ENCODE measurements at regions not wholly inside any gene's neighbourhood (a gene's known extent, or its start where the extent isn't known, plus 50 kb on each side); places are given as distances from the start of the nearest gene placed in this dataset.

DNA sequence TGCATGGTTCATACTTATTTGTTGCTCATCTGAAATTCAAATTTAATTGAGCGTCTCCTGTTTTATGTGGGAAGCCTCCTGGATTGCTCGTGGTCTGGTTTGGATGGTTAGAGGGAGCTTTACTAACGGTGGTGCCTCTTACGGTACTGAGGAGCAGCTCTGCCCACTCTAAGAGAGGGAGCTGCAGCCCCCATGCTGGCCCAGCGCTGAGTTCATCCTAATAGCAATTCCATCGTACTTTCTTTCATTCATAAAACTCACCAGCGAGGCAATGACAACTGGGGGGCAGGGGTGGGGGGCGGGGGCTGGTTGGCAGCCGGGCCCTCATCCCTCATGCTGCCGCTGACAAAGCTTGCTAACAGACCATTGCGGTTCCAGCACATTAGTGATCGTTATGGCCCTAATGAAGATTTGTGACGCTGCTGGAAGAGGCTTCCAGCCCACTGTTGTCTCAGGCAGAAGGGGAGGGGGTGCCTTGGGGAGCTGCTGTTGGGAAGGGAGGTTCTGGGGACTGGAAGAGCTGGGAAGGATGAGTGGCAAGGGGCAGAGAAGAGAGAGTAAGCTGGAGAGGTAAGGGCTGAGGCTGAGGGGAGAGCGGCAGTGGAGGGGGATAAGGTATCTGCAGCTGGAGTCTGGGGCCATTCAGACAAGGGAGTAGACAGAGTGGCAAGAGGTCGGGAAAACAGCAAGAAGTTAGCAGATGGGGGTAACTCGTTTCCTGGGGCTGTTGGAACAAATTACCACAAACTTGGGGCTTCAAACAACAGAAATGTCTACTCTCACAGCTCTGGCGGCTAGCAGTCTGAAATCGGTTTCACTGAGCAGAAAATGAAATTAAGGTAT, 238.1 kb downstream of the LPIN1 start:
- Histone ChIP-seq H3K27ac (no peak overlapping the region), H3K4me3 (no peak overlapping the region), H3K4me1 (no peaks in the 10 kb centered on the region), H3K27me3 (no peaks in the 10 kb centered on the region), H3K36me3 (no peaks in the 10 kb centered on the region), H3K9me3 (peaks cover 0 to 5% of the 10 kb centered on the region in 2 donors)
- intact Hi-C loops (cut with DNase I), result no loop called here
- DNase-seq, result no peak
- ATAC-seq, result no peak
- TF ChIP-seq, protein P1, sequence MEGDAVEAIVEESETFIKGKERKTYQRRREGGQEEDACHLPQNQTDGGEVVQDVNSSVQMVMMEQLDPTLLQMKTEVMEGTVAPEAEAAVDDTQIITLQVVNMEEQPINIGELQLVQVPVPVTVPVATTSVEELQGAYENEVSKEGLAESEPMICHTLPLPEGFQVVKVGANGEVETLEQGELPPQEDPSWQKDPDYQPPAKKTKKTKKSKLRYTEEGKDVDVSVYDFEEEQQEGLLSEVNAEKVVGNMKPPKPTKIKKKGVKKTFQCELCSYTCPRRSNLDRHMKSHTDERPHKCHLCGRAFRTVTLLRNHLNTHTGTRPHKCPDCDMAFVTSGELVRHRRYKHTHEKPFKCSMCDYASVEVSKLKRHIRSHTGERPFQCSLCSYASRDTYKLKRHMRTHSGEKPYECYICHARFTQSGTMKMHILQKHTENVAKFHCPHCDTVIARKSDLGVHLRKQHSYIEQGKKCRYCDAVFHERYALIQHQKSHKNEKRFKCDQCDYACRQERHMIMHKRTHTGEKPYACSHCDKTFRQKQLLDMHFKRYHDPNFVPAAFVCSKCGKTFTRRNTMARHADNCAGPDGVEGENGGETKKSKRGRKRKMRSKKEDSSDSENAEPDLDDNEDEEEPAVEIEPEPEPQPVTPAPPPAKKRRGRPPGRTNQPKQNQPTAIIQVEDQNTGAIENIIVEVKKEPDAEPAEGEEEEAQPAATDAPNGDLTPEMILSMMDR (IDR thresholded peaks at IDR 0.05), result no peak

DNA sequence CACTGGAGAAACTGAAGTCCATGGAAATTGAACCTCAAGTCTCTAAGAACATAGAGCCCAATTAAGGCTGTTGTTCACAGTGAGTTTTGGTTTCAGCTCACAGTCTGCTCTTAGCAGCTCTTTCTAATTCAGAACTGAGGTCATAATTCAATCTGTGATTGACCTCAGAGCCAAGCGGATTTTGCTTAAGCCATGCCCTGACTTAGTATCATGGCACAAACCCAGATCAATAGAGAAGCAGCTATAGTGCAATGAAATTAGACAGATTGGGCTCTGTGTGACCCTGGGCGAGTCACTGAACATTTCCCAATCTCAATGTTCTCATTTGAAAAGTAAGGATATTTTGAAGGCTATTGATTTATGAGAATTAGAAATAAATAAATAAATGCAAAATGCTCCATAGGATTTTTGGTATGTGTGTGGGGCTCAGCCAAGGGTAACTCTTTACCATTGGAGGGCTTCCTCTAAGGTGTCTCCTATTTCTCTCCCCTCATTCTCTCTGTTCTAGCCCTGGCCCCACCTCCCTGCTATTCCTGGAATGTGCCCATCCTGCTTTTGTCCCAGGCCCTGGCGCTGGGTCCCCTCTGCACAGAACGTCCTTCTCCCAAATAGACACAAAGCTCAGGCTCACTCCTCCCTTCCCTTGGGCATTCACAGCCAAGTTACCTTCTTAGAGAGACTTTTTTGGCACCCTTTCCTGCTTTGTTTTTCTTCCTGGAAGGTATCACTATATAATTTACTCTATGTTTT, 239.6 kb downstream of the LPIN1 start:
- Histone ChIP-seq H3K36me3 (no peaks in the 10 kb centered on the region), H3K4me1 (no peaks in the 10 kb centered on the region), H3K27me3 (no peaks in the 10 kb centered on the region), H3K27ac (no peak overlapping the region), H3K9me3 (peaks cover 0 to 5% of the 10 kb centered on the region in 2 donors), H3K4me3 (no peak overlapping the region)
- DNase-seq (no peak), ATAC-seq (no peak)
- intact Hi-C loops (cut with DNase I), result no loop called here
- TF ChIP-seq, protein P1 (IDR thresholded peaks at IDR 0.05), result no peak

DNA sequence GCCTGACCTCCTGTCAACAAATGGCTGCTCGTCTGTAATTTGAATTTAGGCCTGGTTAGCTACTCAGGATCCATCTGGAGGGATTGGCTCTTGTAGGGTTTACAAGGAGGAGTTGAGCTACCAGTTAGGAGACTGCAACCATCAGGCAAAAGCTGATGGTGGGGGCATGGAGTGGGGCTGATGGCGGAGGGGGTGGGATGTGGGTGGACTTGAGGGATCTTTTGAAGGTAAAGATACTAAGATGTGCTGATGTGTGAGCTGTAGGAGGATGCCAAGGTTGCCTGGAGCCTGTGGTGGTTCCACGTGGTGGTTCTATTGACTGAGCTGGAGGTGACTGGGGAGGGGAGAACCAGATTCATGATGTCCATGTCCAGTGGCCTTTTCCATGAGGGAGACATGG, 240.7 kb downstream of the LPIN1 start:
- no peak for ATAC-seq
- no peaks in the 10 kb centered on the region for H3K4me1 ChIP-seq
- TF ChIP-seq, protein P1 (IDR thresholded peaks at IDR 0.05), result no peak
- H3K4me3 ChIP-seq, result no peak overlapping the region
- DNase-seq, result no peak
- H3K27ac ChIP-seq, result no peak overlapping the region
- H3K9me3 ChIP-seq, result peaks cover 0 to 3% of the 10 kb centered on the region in 2 donors
- H3K36me3 ChIP-seq, result no peaks in the 10 kb centered on the region
- intact Hi-C loops (cut with DNase I), result no loop called here
- no peaks in the 10 kb centered on the region for H3K27me3 ChIP-seq

DNA sequence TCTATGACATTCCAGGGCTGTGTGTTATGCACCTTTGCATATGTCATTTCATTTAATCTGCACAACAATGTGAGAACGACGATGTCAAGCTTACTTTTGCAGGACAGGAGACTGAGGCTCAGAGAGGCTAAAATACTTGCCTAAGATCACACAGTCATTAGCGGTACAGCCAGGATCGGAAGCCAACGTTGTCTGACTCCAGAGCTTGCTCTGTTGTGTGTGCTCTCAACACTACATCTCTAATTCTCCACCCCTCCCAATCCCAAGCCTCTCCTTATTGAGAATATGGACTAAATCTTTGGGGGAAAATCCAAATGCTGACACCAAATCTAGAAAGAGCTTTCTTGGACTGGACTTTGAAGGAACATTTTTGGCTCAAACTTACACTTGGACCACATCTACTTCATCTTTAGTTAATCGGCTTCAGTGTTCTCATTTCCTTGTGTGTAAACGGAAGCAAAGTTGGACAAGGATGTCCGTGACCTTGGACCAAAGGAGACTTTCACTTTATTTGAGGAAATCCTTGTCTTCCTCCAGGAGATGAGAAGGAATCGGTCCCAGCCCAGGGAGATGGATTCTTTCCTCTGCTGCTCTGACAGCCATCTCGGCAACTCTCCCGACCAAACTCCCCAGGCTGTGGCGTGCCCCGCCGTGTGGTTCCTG, 242.4 kb downstream of the LPIN1 start:
- Histone ChIP-seq H3K4me1 (no peaks in the 10 kb centered on the region), H3K27me3 (no peaks in the 10 kb centered on the region), H3K36me3 (no peaks in the 10 kb centered on the region), H3K4me3 (no peak overlapping the region), H3K27ac (no peak overlapping the region), H3K9me3 (no peaks in the 10 kb centered on the region)
- no peak for ATAC-seq
- TF ChIP-seq, protein P1 (IDR thresholded peaks at IDR 0.05), result no peak
- intact Hi-C loops (cut with DNase I), result no loop called here
- DNase-seq, result no peak

DNA sequence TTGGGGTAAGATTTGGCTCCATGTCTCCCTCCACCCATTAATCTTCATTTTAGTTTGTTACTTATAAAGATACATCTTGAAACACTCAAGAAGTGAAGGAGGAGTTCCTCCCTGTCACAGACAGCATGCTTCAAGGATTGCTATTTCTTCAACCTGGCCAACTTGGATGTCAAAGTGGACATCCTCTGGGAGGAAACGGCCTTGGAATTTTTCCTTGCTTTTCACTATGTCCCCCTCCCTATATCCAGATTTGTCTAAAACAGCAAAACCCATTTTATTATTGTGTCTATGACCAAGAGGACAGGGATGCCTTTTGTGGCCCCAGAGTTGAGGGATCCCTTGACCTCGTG, 242.9 kb downstream of the LPIN1 start:
- Histone ChIP-seq H3K4me1 (no peaks in the 10 kb centered on the region), H3K4me3 (no peak overlapping the region), H3K36me3 (no peaks in the 10 kb centered on the region), H3K27ac (no peak overlapping the region), H3K27me3 (no peaks in the 10 kb centered on the region), H3K9me3 (no peaks in the 10 kb centered on the region)
- TF ChIP-seq, protein P1 (IDR thresholded peaks at IDR 0.05), result no peak
- ATAC-seq, result no peak
- intact Hi-C loops (cut with DNase I), result no loop called here
- no peak for DNase-seq

Measured in left lung (tissue), 4 donors.